Mucosa of descending colon (tissue), 3 donors: ENCODE measurements at regions not wholly inside any gene's neighbourhood (a gene's known extent, or its start where the extent isn't known, plus 50 kb on each side); places are given as distances from the start of the nearest gene placed in this dataset.
"Not testable (repeated sequence)": the region's sequence is repeated elsewhere in the genome, so short reads cannot be mapped to it uniquely, and the experiment has no call there.

Source experiments
- ATAC-seq: fragments of 200-7000 bp; cut with Tn5 transposase; one replicate; pipeline ENCODE4 v1.9.1; 2020; ENCODE audit warnings: mild to moderate bottlenecking, moderate library complexity
- DNase-seq, 3 donors: peaks; one replicate each; pipeline ENCODE4 v3.0.0-alpha.2; 2020
- H3K36me3 ChIP-seq: fragments of 200-600 bp; one replicate; pipeline ENCODE4 v1.8.0; 2021; ENCODE audit warnings: low read depth, mild to moderate bottlenecking
- H3K4me1 ChIP-seq: fragments of 200-600 bp; one replicate; pipeline ENCODE4 v1.8.0; 2021; ENCODE audit warnings: low read depth, mild to moderate bottlenecking
- H3K4me3 ChIP-seq: fragments of 200-600 bp; one replicate; pipeline ENCODE4 v1.8.0; 2021; ENCODE audit warnings: mild to moderate bottlenecking
- H3K9me3 ChIP-seq: fragments of 200-600 bp; one replicate; pipeline ENCODE4 v1.8.0; 2021; ENCODE audit warnings: mild to moderate bottlenecking
- intact Hi-C, 2 donors: fragments of 100-400 bp; cut with DNase I in 1 of 2; cut with micrococcal nuclease in 1 of 2; formaldehyde crosslinking; loops; one replicate each; pipeline versions ENCODE4 v1.11.0 to v1.11.1; 2022; cut with DNase I, micrococcal nuclease
- TF ChIP-seq, protein P1 (sequence below): fragments of 200-600 bp; IDR thresholded peaks from one replicate; pipeline ENCODE4 v1.8.0; 2022; ENCODE audit warnings: antibody characterized with exemption, mild to moderate bottlenecking
- donor health status: DM: no; HTN: no; CAD: no; lungs with moderate emphysema.
- donor health status: DM: no; HTN: no; CAD: no.
- donor health status: DM: no; HTN: yes; CAD: no.

DNA sequence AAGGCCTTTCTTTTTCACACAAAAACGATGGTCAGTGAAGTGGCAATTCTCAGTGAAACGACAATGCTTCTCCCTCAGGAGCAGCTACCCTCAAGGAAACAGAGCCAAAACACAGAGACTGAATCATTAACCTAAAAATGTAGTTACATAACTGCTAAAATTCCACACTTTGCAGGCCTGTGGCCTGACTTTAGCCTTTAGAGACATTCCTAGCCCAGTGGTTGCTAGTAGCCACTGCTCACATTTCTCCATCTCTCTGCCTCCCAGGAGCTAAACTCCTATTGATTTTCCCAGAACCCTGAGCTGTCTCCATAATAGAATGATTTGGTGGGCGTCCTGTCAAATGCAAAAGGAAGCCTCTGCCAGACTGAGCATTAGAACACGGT is 630.1 kb upstream of the KCNMB2 start:
- no peaks in the 10 kb centered on the region for H3K4me1 ChIP-seq
- TF ChIP-seq, protein P1, sequence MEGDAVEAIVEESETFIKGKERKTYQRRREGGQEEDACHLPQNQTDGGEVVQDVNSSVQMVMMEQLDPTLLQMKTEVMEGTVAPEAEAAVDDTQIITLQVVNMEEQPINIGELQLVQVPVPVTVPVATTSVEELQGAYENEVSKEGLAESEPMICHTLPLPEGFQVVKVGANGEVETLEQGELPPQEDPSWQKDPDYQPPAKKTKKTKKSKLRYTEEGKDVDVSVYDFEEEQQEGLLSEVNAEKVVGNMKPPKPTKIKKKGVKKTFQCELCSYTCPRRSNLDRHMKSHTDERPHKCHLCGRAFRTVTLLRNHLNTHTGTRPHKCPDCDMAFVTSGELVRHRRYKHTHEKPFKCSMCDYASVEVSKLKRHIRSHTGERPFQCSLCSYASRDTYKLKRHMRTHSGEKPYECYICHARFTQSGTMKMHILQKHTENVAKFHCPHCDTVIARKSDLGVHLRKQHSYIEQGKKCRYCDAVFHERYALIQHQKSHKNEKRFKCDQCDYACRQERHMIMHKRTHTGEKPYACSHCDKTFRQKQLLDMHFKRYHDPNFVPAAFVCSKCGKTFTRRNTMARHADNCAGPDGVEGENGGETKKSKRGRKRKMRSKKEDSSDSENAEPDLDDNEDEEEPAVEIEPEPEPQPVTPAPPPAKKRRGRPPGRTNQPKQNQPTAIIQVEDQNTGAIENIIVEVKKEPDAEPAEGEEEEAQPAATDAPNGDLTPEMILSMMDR = no peak
- H3K36me3 ChIP-seq = no peaks in the 10 kb centered on the region
- intact Hi-C loops = no loop called here
- no peak overlapping the region for H3K4me3 ChIP-seq
- ATAC-seq = no peak
- H3K9me3 ChIP-seq = no peaks in the 10 kb centered on the region
- DNase-seq = no peak

DNA sequence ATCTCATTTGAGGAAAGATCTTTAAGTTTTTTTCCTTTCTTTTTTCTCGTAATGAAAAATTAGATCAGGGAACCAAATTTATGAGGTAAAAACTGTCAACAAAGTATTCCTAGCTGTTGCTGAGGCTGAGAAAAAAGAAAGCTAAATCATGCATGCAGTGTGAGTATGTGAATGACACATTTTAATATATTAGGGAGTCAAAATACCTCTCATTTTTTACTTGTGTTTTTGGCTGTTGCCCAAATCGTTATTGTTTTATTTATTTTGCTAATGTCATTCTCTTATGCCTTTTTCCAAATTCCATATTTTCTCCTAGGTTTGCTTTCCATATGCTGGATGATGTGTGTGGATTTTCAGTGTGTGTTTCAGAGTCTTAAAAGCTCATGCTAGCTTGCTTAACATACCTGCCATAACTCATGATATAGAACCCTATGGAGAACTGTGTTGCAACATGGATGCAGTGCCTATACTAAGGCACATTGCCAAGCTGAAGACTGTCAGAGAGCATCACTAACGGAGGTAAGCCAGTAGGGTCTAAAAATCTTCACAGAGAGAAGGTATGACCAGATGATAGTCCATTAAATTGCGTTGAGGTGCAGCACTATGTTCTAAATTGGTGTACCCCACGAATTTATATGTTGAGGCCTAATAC is 629.5 kb upstream of the KCNMB2 start:
- ATAC-seq (no peak), DNase-seq (no peak)
- no peaks in the 10 kb centered on the region for H3K36me3 ChIP-seq
- TF ChIP-seq, protein P1 = no peak
- H3K4me1 ChIP-seq = no peaks in the 10 kb centered on the region
- no peak overlapping the region for H3K4me3 ChIP-seq
- intact Hi-C loops = no loop called here
- H3K9me3 ChIP-seq = no peaks in the 10 kb centered on the region

DNA sequence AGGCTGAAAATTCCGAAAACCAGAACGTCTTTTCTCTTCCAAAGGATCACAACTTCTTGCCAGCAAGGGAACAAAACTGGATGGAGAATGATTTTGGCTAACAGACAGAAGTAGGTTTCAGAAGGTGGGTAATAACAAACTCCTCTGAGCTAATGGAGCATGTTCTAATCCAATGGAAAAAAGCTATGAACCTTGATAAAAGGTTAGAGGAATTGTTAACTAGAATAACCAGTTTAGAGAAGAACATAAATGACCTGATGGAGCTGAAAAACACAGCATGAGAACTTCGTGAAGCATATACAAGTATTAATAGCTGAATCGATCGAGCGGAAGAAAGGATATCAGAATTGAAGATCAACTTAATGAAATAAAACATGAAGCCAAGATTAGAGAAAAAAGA is 626.7 kb upstream of the KCNMB2 start:
- DNase-seq, intact Hi-C loops, H3K4me1 ChIP-seq, ATAC-seq, H3K4me3 ChIP-seq, H3K36me3 ChIP-seq, H3K9me3 ChIP-seq: not testable (repeated sequence)

DNA sequence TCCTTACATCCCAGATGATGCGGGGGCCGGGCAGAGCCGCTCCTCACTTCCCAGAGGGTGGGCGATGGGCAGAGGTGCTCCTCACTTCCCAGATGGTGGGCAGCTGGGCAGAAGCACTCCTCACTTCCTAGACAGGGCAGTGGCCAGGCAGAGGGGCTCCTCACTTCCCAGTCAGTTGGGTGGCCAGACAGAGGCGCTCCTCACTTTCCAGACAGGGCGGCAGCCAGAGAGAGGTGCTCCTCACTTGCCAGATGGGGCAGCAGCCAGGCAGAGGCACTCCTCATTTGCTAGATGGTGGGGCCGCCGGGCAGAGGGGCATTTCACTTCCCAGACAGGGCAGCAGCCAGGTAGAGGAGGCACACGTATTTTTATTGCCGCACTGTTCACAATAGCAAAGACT is 622.0 kb upstream of the KCNMB2 start:
- no peaks in the 10 kb centered on the region for H3K36me3 ChIP-seq
- intact Hi-C loops = no loop called here
- no peaks in the 10 kb centered on the region for H3K4me1 ChIP-seq
- TF ChIP-seq, protein P1 = no peak
- no peak for ATAC-seq
- no peak for DNase-seq
- H3K4me3 ChIP-seq = no peak overlapping the region
- H3K9me3 ChIP-seq = no peaks in the 10 kb centered on the region

DNA sequence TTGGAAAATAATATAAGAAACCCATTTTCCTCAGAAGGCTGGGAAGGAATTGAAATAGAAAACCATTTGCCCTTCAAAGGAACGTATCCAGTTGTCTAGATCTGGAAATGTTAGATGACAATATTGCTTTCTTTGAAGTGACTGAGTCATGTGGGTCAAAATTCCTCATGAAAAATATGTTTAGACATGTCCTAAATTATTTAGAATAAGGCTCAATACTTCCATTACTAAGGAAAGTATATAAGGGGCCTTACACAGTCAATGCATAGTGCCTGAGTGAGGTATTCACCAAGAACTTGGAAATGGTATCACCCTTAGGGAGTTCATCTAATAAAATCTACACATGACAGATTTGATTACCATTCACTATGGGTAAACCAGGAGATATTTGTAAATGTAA is 619.8 kb upstream of the KCNMB2 start:
- TF ChIP-seq, protein P1 = no peak
- H3K36me3 ChIP-seq = no peaks in the 10 kb centered on the region
- DNase-seq (no peak), ATAC-seq (no peak)
- intact Hi-C loops = no loop called here
- H3K4me1 ChIP-seq = no peaks in the 10 kb centered on the region
- H3K4me3 ChIP-seq = no peak overlapping the region
- no peaks in the 10 kb centered on the region for H3K9me3 ChIP-seq

DNA sequence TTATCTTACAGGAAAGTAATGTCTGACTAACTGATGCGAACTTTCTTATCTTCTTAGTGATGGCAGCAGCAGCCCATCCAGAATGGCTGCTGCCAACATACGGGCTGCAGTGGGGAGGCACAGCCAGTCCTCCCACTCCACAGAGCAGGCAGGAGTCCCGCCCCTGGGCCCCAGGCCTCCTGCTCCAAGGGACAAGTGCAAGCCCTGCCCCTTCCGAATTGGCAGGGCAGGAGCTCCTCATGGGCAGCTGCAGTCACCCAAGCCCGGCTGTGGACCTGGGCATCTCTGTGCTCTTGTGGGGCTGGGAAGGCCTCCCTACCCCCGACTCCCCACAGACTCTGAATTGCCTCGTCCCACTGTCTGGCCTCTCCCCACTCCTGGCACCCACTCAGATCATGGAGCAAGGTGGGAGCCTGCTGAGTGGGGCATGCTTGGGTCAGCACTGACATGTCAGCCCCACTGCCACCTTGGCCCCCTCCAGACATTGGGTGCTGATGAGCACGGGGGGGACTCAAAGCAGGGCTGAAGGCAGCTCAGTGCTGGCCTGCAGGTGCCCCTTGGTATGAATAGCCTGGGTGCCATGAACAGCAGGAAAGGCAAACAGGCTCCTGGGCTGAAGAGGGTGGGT is 618.9 kb upstream of the KCNMB2 start:
- ATAC-seq = no peak
- Histone ChIP-seq H3K9me3 (no peaks in the 10 kb centered on the region), H3K36me3 (no peaks in the 10 kb centered on the region), H3K4me3 (no peak overlapping the region), H3K4me1 (no peaks in the 10 kb centered on the region)
- TF ChIP-seq, protein P1 = no peak
- no peak for DNase-seq
- intact Hi-C loops = no loop called here
